ENCODE measurements at regions not wholly inside any gene's neighbourhood (a gene's known extent, or its start where the extent isn't known, plus 50 kb on each side); places are given as distances from the start of the nearest gene placed in this dataset.

GRCh38 chr4:30870513-30870912, 150.3 kb downstream of the PCDH7 start:
- no peak for TF ChIP-seq CTCF (IDR thresholded peaks at IDR 0.05; ENCODE audit: poor library complexity)
- TF ChIP-seq EZH2phosphoT487 (IDR thresholded peaks at IDR 0.05; ENCODE audit: low read depth, severe bottlenecking, unreplicated experiment), result no peak
- no peak for TF ChIP-seq EZH2 (IDR thresholded peaks at IDR 0.05; ENCODE audit: borderline replicate concordance)
